GM19328 (cell line): ENCODE measurements at regions not wholly inside any gene's neighbourhood (a gene's known extent, or its start where the extent isn't known, plus 50 kb on each side); places are given as distances from the start of the nearest gene placed in this dataset.

Experiments
- ATAC-seq: cut with Tn5 transposase; IDR thresholded peaks from one replicate; pipeline ENCODE4 v1.9.1; 2021; ENCODE audit warnings: mild to moderate bottlenecking, moderate library complexity; ENCODE audit not compliant: unreplicated experiment

DNA sequence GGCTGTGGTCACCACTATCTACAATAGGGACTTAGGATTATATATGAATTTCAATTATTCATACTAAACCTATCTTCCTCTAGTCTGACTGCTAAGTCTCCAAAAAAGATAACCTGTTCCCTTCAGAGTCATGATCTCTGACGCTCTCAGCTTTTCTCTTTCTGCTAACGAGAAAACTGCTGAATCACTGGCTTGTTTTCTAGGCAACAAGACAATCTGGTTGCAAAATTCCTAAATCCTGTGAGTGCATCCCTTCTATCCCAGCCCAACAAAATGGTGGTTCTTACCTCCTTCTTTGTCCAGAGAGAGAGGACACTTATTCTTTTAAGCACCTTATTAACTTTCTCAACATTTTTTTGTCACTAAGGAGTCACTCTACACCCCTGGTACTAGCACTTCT is 312.3 kb upstream of the PKDCC start:
- ATAC-seq, result no peak

DNA sequence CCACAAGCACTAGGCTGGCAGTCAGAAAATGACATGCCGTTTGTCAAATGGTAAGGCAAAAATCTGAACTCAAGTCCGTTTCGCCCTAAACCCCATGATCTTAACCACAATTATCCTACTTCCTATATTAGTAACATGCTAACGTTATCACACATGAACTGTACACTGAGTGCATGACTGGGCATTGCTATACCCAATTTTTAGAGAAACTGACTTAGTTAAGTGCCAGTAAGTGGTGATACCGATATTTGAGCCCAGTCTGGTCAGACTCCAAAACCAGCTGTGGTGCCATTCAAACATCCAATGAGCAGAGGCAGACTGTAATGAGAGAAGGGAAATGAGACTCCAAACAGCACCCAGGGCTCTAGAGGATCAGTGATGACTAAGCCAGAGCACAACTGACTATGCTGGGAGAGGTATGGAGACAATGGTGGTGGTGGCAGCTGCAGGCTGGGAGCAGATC is 311.7 kb upstream of the PKDCC start:
- ATAC-seq, result peak; percentile 83

DNA sequence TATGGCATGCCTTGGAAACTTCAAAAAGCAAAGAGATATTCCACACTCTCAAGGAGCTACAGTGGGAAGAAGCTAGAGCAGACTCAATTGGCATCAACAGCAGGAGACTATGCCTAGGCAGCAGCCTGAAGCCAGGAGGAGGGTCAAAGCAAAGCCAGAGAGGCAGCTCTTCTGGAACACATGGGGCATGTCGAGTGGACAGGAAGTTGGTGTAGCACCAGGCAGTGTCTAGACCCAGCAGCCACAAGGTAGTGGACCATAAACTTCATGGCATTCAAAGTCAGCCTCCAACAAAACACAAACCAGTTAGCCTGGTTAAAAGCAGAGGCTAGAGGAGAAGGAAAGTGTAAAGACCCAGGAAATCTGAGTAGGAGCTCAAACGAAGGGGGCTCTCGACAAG is 311.2 kb upstream of the PKDCC start:
- peak; percentile 12 for ATAC-seq

DNA sequence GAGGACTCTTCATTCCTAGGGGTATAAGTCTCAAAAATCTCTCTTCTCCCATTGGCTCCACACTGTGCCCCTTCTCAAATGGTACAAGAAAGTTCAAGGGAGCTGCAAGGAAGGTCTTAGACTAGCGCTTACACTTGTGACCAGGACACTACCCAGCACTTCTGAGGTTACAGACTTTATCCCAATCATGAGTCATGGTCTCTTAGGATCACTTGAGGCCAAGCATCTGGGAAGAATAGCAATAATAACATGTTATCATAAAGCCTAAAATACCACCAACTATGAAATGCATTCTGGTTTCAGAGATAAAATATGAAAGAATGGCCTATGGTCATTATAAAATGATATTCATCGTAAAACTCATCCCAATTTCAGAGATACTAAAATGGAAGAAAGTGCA is 309.9 kb upstream of the PKDCC start:
- ATAC-seq, result no peak

DNA sequence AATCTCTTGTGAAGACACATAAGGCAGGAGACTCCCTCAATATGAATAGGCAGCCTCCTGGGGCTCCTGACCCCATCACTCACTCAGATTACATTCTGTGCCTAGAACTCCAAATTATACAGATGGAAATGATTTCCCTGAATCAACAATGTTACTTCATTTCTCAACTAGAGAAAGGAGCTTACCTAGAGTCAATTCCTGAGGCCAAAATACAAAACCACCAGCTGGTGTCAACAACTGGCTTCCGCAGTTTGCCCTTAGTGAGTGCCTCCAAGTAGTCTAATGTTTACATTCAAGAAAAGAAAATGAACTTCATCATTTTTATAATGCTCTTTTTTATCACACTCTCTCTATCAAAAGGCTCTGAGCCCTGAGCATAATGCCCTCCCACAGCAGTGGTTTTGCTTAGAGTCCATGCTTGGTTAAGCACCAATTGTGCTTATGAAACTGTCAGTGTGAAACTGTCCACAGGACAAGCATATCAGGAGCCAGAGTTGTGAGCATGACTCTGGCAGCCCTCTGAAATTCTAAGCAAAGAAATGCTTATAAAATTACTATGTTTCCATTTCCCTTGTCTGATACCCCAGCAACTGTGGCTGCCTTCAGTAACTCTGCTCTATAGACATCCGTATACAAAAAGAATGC is 305.7 kb upstream of the PKDCC start:
- ATAC-seq, result peak; percentile 100

DNA sequence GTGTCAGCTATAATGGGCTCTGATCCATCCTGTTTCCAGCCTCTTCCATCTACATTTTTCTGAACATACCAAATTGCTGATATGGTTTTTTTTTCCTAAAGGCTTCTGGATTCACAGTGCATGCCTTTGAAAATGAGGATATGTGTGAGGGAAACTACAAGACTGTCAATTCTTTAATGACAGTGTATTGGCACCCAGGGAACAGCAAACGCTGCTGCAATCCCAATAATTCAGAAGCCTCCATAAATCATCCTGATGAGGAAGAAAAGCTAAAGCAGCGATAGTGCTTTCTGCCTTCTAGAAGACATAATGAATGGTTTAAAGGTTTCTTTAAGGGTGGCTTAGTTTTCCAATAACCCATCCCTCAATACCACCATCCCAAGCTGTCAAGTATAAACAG is 304.5 kb upstream of the PKDCC start:
- no peak for ATAC-seq

DNA sequence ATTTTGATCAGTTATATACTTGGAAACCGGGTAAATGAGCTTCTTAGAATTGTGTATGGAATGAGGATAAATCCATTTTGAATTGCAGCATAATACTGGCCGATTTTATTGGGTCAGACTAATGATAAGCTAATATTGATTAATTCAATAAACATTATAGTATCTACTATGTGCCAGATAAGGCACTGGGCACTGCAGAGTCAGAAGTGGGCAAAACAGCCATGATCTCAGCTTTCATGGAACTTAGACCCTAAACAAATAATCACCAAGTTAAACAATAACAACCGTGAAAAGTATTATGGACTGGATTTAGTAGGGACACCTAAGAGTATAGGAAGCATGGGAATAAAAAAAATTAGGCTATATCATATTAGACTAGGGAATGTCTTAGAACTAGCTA is 297.0 kb upstream of the PKDCC start:
- ATAC-seq, result no peak

DNA sequence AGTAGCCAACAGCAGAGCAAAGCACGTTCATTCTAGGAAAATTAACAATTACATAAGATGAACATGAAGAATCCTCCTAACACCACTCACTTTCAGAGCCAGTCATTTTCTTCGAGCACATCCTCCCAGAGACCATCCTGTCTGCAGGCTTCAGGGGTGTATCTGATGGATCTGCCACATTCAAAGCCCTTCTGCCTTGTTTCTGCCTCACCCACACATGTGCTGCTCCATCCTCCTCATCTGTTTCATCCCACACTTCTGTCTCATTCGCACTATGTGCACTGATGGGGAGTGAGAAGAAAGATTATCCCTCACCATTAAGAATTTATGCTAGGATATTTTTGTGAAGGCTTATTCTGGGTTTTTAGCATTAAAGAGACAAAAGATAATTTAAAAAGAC is 287.9 kb upstream of the PKDCC start:
- no peak for ATAC-seq

DNA sequence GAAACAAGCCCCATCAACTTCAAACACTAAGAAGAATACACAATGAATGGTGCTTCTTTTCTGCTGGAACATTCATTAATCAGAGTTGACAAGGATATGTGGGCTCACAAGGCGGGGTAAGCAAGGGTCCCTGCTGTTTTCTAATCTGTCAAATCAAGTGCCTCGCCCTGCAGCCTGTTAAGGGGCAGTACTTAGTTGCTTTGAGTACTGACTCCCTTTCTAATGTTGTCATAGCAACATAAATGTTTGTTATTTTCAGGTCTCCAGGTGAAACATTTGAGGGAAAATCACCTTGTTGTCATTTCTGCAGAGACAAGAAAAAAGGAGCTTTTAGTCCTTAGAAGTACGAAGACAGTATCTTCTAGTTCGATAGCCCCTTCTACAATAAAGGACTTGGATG is 284.7 kb upstream of the PKDCC start:
- no peak for ATAC-seq

DNA sequence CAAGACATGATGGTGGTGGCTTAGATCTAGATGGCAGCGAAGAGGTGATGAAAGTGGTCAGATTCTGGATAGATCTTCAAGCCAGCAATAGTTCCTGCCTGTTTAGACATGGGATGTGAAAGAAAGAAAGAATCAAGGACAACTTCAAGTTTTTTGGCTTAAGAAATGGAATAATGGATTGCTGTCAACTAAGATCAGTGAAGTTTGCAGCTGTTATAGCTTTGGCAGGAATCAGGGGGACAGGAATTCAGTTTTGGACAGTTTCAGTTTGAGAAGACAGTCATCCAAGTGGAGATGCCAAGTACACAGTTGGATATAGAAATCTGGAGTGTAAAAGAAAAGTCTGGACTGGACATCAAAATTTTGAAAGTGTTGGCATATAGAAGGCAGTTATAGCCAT is 283.7 kb upstream of the PKDCC start:
- ATAC-seq, result no peak

DNA sequence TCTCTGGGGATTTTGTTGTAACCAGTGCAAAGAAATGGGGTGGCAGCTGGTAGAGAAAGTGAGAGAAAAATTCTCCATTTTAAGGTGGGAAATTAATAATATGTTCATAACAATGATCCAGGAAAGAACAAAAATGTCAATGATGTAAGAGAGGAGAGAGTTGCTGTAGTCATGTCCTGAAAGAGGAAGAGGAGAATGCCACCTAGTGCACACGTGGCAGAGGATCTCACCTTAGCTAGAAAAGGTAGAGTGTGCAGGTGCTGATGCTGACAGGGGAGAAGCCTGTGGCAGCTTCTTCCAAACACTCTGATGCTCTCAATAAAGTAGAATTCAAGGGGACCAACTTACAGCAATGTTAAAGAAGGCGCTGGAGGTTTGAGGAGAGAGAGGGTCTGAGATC is 282.9 kb upstream of the PKDCC start:
- ATAC-seq, result no peak

DNA sequence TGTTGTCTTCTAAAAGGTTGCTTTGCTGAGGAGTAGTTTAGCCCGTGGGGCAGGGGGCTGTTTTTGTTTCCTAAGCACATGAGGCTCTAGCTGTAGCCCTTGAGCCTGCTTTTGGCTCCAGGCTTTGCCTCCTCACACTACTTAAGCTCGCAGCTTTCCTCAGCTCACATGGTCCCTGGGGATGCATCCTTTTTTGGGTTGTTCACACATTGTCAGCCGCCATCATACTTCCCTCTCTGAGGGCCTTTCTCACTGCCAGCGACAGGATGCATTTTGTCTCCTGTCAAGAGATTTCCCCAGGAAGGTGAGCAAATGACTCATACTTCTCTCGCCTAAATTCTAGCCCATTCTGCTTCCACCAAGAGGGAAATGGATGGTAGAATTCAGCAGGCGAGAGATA is 279.5 kb upstream of the PKDCC start:
- no peak for ATAC-seq

DNA sequence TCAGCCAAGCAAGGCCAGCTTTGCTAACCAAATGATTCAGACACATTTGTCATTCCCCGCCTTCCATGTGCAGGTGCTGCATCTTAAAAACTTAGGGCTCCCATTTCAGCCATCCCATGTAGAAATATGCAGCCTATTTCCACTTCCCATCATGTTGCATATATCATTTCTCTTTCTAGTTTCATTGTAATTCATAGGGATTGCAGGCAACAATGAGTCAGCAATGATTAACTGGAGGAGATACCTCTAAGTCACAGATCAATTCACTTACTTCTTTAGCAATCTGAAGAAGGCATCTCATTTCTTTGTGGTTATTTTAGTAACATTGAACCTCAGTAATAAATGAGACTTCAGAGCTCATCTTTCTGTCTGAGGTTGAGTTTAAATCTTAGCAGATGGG is 276.1 kb upstream of the PKDCC start:
- no peak for ATAC-seq

DNA sequence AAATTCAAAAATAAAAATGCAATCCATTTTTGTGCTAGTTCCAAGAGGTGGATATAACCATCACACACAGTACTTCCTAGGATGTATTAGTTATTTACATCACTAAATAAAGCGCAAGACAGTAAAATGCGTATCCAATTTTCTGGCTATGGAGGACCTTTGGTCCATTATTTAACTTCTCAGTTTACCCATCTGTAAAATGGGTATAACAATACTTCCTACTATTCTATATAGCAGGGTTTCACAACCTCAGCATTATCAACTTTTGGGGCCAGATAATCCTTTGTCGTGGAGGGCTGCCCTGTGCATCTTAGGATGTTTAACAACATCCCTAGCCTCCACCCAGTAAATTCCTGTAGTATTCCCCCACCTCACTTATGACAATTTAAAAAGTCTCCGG is 275.1 kb upstream of the PKDCC start:
- ATAC-seq, result no peak

DNA sequence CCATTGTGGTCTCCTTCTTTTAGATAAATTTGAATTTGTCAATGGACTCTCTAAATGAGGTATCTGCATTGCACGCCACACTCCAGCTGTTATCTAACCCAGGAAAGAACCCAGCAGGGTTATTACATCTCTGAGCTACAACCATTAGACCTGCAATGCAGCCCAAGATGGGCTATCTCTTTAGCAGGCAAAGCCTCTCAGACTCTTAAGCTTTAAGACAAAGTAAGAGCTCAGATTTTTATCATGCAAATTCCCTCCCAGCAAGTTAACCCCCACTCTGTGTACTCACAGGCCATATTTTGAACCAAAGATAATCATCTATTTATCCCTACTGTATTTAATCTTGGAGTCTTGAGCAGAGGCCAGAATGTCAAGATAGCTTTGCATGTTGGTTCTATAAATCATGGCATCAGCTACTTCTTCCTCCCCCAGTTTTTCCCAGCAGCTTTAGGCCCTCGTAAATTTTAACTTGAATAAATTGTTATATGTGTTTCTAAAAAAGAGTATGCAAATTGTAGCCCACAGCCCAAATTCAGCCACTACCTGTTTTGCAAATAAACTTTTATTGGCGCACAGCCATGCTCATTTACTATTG is 273.7 kb upstream of the PKDCC start:
- ATAC-seq, result no peak

DNA sequence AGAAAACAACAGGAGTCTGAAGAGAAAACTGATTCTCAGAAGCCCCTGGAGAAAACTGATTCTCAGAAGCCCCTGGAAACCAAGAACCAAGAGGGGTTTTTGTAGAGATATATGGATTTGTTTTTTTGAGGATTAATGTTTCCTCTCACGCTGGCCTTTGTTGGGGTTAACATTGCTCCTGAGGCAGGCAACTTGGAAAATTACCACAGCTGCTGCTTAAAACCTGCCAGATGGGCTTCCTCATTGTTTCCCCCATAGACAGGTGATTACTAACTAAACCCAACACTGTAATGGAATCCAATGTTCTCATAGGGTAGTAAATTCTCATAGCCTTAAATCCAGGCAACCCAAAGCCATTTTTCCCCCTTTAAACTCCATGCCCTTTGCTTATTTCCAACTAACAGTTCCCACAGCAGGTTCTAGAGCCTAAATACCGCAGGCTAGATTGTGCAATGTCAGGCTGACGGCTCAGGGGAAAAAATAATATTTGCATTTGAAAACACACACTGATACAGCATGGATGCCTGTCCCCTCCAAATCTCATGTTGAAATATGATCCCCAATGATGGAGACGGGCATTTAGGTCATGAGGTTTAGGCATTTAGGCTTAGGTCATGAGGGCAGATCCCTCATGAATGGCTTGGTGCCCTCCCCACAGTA is 272.3 kb upstream of the PKDCC start:
- ATAC-seq, result no peak

DNA sequence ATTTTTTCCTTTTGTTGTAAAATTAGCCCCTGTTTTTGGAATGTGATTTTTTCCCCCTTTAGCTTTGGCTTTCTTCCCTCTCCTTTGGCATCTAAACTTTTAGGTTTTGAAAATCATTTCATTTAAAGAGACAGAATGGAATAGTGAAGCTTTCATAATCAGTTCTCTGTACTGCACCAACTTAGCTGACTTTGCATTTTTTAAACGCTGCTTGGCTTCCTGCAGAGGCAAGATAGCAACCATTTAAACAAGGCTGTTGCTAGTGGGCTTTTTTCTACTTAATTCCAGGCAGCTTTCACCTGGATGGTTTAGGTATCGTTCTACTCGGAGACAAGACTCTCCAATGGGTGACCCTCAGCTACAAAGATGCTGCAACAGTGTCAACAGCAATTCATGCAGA is 267.9 kb upstream of the PKDCC start:
- ATAC-seq, result no peak

DNA sequence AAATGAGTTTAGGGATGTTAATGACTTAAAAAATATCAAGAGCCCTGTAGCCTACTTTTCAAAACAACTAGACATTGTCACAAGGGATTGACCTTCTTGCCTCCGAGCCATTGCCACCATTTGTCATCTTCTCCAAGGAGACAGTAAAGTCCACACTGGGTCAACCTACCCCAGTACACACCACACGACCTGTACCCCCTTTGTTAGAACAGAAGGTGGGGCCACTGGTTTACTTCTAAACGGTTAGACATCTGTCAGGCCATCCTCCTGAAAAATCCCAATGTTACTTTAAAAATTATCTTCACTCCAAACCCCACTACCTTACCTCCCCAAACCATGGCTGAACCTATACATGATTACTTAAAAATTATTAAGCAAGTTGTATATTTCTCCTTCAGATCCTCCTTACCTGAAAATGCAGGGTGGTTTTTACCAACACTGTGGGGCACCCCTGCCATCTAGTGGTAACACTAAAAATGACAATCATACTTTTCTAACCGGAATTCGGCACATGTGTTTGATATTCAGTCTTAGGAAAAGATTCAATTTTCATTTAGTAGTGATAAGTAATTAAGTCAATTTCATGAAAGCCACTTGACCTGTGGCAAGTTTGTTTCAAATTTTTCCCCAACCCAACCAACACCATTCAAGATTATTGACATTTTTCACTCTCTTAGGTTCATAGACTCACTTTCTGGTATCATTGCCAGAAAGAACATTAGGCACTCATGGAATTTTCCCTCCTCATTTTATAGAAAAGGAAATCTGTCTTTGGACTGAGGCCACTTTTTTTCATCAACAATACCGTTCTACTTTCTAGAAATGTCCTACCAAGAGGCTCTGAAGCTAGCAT is 265.3 kb upstream of the PKDCC start:
- no peak for ATAC-seq

DNA sequence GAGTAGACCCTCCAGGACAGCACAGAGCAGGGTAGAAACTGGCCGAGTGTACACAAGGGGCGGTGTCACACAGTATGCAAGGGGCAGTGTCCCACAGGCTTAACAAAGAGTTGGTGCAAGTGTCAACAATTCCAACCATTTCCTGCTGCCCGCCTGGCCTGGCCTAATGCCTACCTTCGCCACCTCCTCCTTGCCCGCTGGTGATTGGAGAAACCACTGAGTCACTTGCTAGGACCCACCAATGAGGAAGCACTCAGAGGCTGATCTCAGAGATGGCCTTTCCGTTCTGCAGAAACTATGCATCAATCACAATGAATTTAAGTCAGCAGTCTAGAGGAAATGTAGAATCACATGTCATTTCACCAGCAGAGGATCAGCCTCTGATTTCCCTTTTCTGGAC is 263.3 kb upstream of the PKDCC start:
- ATAC-seq, result no peak

DNA sequence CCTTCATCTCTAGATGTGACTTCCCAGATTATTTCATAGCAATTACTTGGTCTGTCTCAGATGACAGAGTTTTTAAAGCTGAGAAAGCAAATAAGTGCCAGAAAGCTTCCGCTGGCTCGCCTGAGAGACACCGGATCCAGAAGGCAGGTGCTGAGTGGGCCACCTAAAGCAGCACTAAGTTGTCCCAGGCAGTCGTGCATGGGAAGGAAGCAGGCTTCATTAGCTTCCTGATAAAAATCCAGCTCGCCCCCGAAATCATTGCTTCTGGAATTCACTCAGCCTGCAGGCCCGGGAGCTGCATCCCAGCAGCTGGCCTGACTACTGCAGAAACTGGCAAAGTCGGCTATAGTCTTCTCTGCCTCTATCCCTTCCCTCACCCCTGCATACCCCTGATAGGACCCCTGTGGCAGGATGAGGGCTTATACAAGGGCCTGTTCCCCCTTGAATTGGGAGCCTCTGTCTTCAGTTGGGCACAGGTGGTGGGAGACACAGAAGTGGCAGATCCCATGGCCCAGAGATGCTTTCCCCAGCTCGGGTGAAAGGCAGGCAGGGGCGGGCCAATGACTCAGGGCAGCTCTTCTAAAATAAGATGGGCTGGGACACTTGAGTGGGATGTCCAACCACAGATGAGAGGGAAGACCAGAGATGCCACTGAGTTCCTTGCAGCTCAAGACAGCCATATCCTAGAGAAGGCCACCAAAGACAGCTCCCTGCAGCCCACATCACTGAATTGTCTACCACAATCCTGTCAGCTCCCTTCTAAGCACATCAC is 262.4 kb upstream of the PKDCC start:
- no peak for ATAC-seq

DNA sequence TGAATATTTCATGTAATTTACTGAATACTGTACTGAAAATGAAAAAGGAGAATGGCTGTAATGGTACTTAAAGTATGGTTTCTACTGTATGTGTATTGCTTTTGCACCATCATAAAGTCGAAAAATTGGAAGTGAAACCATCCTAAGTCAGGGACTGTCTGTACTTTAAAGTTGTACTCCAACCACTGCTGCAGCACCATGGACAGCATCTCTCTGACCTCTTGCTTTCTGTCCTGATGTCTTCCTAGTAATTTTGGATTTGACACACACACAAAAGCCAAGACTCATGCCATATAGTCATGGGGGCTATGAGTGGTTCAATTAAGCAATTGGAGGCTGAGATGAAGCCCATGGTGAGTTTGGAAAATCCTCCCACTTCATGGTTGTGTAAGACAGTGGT is 256.3 kb upstream of the PKDCC start:
- ATAC-seq, result no peak
